ENCODE measurements at regions not wholly inside any gene's neighbourhood (a gene's known extent, or its start where the extent isn't known, plus 50 kb on each side); places are given as distances from the start of the nearest gene placed in this dataset.

DNA sequence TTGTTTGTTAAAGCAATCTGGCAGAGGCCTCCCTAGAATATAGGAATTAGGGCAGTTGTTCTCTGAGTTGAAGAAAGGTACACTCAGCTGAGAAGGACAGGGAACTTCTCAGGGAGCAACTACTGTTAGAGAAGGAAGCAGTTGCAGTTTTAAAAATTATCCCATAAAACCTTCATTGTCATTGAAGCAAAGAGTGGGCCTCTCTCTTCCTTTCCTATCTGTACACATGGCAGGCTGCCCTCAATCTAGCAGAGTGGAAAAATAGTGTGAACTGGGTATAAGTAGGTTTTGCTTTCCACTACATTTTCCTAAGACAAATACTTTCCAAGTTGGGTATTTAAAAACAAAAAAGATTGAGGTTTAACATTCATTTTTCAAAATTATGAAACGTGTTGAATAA, 236.7 kb upstream of the KLF14 start:
- no peaks in the 10 kb centered on the region for H3K27me3 ChIP-seq (ENCODE audit: control insufficient read depth, insufficient read depth, low read length)
- H3K9me3 ChIP-seq (ENCODE audit: control insufficient read depth, insufficient read depth, low read depth, low read length): no peaks in the 10 kb centered on the region
- no peak overlapping the region for H2AFZ ChIP-seq (ENCODE audit: low read length)
- TF ChIP-seq CTCF (conservative IDR thresholded peaks at IDR 0.05 in 1 of 2, IDR thresholded peaks at IDR 0.05 in 1 of 2; ENCODE audit: low read depth in 1 of 2, low read length in 2 of 2) (no peak), EZH2 (IDR thresholded peaks at IDR 0.05; ENCODE audit: low read length, missing control alignments) (no peak)
- H3K79me2 ChIP-seq (ENCODE audit: control insufficient read depth, insufficient read depth, low read length): peaks cover 4% of the 10 kb centered on the region
- no peak overlapping the region for H3K4me2 ChIP-seq (ENCODE audit: extremely low read depth, insufficient read depth, low read length)
- no peak overlapping the region for H3K9ac ChIP-seq (ENCODE audit: insufficient read depth, low read length)
- no peak overlapping the region for H3K27ac ChIP-seq (ENCODE audit: insufficient read depth, low read length)
- H3K4me1 ChIP-seq (ENCODE audit: control insufficient read depth, extremely low read depth, insufficient read depth, low read length): peaks cover 2% of the 10 kb centered on the region
- no peaks in the 10 kb centered on the region for H3K36me3 ChIP-seq (ENCODE audit: control insufficient read depth, insufficient read depth, low read length)
- no peak overlapping the region for H3K4me3 ChIP-seq (replicated peaks in 1 of 4; ENCODE audit: control extremely low read depth in 1 of 4, insufficient read depth in 1 of 4, low read depth in 3 of 4, low read length in 4 of 4)
- no peak for DNase-seq (ENCODE audit: low read depth in 2 of 2)
- H4K20me1 ChIP-seq (ENCODE audit: control insufficient read depth, extremely low read depth, insufficient read depth, low read length): no peaks in the 10 kb centered on the region

DNA sequence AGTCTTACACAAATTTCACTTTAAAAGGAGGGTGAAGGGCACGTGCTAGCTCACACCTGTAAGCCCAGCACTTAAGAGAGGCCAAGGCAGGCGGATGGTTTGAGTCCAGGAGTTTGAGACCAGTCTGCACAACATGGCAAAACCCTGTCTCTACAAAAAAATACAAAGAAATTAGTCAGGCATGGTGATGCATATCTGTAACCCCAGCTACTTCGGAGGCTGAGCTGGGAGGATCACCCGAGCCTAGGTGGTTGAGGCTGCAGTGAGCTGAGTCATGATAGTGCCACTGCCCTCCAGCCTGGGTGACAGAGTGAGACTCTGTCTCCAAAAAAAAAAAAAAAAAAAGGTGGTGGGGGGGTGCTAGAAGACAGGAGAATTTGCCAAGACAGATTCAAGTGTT, 237.3 kb upstream of the KLF14 start:
- H3K4me3 ChIP-seq (replicated peaks in 1 of 4; ENCODE audit: control extremely low read depth in 1 of 4, insufficient read depth in 1 of 4, low read depth in 3 of 4, low read length in 4 of 4): no peak overlapping the region
- H3K4me1 ChIP-seq (ENCODE audit: control insufficient read depth, extremely low read depth, insufficient read depth, low read length): no peaks in the 10 kb centered on the region
- no peak overlapping the region for H3K9ac ChIP-seq (ENCODE audit: insufficient read depth, low read length)
- no peak for DNase-seq (ENCODE audit: low read depth in 2 of 2)
- H3K9me3 ChIP-seq (ENCODE audit: control insufficient read depth, insufficient read depth, low read depth, low read length): no peaks in the 10 kb centered on the region
- no peak overlapping the region for H3K27ac ChIP-seq (ENCODE audit: insufficient read depth, low read length)
- no peak overlapping the region for H2AFZ ChIP-seq (ENCODE audit: low read length)
- TF ChIP-seq CTCF (conservative IDR thresholded peaks at IDR 0.05 in 1 of 2, IDR thresholded peaks at IDR 0.05 in 1 of 2; ENCODE audit: low read depth in 1 of 2, low read length in 2 of 2) (no peak), EZH2 (IDR thresholded peaks at IDR 0.05; ENCODE audit: low read length, missing control alignments) (no peak)
- no peaks in the 10 kb centered on the region for H3K36me3 ChIP-seq (ENCODE audit: control insufficient read depth, insufficient read depth, low read length)
- no peaks in the 10 kb centered on the region for H3K27me3 ChIP-seq (ENCODE audit: control insufficient read depth, insufficient read depth, low read length)
- peaks cover 4% of the 10 kb centered on the region for H3K79me2 ChIP-seq (ENCODE audit: control insufficient read depth, insufficient read depth, low read length)
- no peaks in the 10 kb centered on the region for H4K20me1 ChIP-seq (ENCODE audit: control insufficient read depth, extremely low read depth, insufficient read depth, low read length)
- H3K4me2 ChIP-seq (ENCODE audit: extremely low read depth, insufficient read depth, low read length): no peak overlapping the region

DNA sequence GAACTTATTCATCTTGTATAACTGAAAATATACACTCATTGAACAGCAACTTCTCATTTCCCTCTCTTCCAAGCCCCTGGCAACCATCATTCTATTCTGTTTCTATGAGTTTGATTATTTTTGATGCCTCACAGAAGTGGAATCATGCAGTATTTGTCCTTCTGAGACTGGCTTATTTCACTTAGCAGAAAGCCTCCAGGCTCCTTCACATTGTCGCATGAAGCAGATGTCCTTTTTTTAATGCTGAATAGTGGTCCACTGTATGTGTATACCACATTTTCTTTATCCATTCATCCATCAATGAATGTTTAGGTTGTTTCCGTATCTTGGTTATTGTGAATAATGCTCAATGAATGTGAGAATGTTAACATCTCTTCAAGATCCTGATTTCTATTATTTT, 238.2 kb upstream of the KLF14 start:
- peaks cover 4% of the 10 kb centered on the region for H3K79me2 ChIP-seq (ENCODE audit: control insufficient read depth, insufficient read depth, low read length)
- TF ChIP-seq CTCF (conservative IDR thresholded peaks at IDR 0.05 in 1 of 2, IDR thresholded peaks at IDR 0.05 in 1 of 2; ENCODE audit: low read depth in 1 of 2, low read length in 2 of 2) (no peak), EZH2 (IDR thresholded peaks at IDR 0.05; ENCODE audit: low read length, missing control alignments) (no peak)
- H3K27me3 ChIP-seq (ENCODE audit: control insufficient read depth, insufficient read depth, low read length): no peaks in the 10 kb centered on the region
- no peak overlapping the region for H2AFZ ChIP-seq (ENCODE audit: low read length)
- H3K4me3 ChIP-seq (replicated peaks in 1 of 4; ENCODE audit: control extremely low read depth in 1 of 4, insufficient read depth in 1 of 4, low read depth in 3 of 4, low read length in 4 of 4): no peak overlapping the region
- no peak for DNase-seq (ENCODE audit: low read depth in 2 of 2)
- no peak overlapping the region for H3K4me2 ChIP-seq (ENCODE audit: extremely low read depth, insufficient read depth, low read length)
- no peaks in the 10 kb centered on the region for H3K4me1 ChIP-seq (ENCODE audit: control insufficient read depth, extremely low read depth, insufficient read depth, low read length)
- H3K27ac ChIP-seq (ENCODE audit: insufficient read depth, low read length): no peak overlapping the region
- H3K36me3 ChIP-seq (ENCODE audit: control insufficient read depth, insufficient read depth, low read length): no peaks in the 10 kb centered on the region
- no peaks in the 10 kb centered on the region for H3K9me3 ChIP-seq (ENCODE audit: control insufficient read depth, insufficient read depth, low read depth, low read length)
- no peak overlapping the region for H3K9ac ChIP-seq (ENCODE audit: insufficient read depth, low read length)
- H4K20me1 ChIP-seq (ENCODE audit: control insufficient read depth, extremely low read depth, insufficient read depth, low read length): no peaks in the 10 kb centered on the region
